ENCODE measurements at regions not wholly inside any gene's neighbourhood (a gene's known extent, or its start where the extent isn't known, plus 50 kb on each side); places are given as distances from the start of the nearest gene placed in this dataset.
"Not testable (repeated sequence)": the region's sequence is repeated elsewhere in the genome, so short reads cannot be mapped to it uniquely, and the experiment has no call there.

GRCh38 chr11:49373866-49374265 is 165.5 kb upstream of the FOLH1 start:
- not testable (repeated sequence) for TF ChIP-seq CTCF (conservative IDR thresholded peaks at IDR 0.05; ENCODE audit: low read length); EZH2phosphoT487 (IDR thresholded peaks at IDR 0.05; ENCODE audit: borderline replicate concordance)

Measured in Loucy (cell line).